ENCODE measurements at regions not wholly inside any gene's neighbourhood (a gene's known extent, or its start where the extent isn't known, plus 50 kb on each side); places are given as distances from the start of the nearest gene placed in this dataset.

- TF ChIP-seq CTCF (IDR thresholded peaks at IDR 0.05) (no peak), ZFX (IDR thresholded peaks at IDR 0.05; ENCODE audit: borderline replicate concordance) (no peak)
These were observed 484.7 kb upstream of the ARRDC3 start for GRCh38 chr5:91867799-91868198.
